NB4 (cell line): ENCODE measurements at regions not wholly inside any gene's neighbourhood (a gene's known extent, or its start where the extent isn't known, plus 50 kb on each side); places are given as distances from the start of the nearest gene placed in this dataset.

Experiments
- MAX ChIP-seq: IDR thresholded peaks from 2 replicates; pipeline ENCODE4 v1.6.1; 2011; ENCODE audit warnings: low read depth, low read length
- TF ChIP-seq, protein P1 (sequence below): IDR thresholded peaks from one replicate; pipeline ENCODE4 v1.5.1; 2012; ENCODE audit warnings: low read depth, low read length

- TF ChIP-seq MAX: no peak
- TF ChIP-seq, protein P1, sequence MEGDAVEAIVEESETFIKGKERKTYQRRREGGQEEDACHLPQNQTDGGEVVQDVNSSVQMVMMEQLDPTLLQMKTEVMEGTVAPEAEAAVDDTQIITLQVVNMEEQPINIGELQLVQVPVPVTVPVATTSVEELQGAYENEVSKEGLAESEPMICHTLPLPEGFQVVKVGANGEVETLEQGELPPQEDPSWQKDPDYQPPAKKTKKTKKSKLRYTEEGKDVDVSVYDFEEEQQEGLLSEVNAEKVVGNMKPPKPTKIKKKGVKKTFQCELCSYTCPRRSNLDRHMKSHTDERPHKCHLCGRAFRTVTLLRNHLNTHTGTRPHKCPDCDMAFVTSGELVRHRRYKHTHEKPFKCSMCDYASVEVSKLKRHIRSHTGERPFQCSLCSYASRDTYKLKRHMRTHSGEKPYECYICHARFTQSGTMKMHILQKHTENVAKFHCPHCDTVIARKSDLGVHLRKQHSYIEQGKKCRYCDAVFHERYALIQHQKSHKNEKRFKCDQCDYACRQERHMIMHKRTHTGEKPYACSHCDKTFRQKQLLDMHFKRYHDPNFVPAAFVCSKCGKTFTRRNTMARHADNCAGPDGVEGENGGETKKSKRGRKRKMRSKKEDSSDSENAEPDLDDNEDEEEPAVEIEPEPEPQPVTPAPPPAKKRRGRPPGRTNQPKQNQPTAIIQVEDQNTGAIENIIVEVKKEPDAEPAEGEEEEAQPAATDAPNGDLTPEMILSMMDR: no peak
Measured at GRCh38 chr18:54726143-54726542, 102.1 kb upstream of the RAB27B start.
